ENCODE measurements at regions not wholly inside any gene's neighbourhood (a gene's known extent, or its start where the extent isn't known, plus 50 kb on each side); places are given as distances from the start of the nearest gene placed in this dataset.

GRCh38 chr3:86815880-86816279 is 175.1 kb downstream of the VGLL3 start:
- no peak overlapping the region for H3K4me3 ChIP-seq (ENCODE audit: low read depth, low read length)

GRCh38 chr3:86814918-86815655 is 175.9 kb downstream of the VGLL3 start:
- DNase-seq (ENCODE audit: low read depth), result no peak
- no peak overlapping the region for H3K4me3 ChIP-seq (ENCODE audit: low read depth, low read length)
- TF ChIP-seq CTCF (conservative IDR thresholded peaks at IDR 0.05; ENCODE audit: low read depth, low read length), result no peak

More at GRCh38 chr3:86815880-86816279, 175.1 kb downstream of the VGLL3 start:
- DNase-seq (ENCODE audit: low read depth), result no peak
- TF ChIP-seq CTCF (conservative IDR thresholded peaks at IDR 0.05; ENCODE audit: low read depth, low read length), result no peak

- no peak overlapping the region for H3K4me3 ChIP-seq (ENCODE audit: low read depth, low read length)
- TF ChIP-seq CTCF (conservative IDR thresholded peaks at IDR 0.05; ENCODE audit: low read depth, low read length), result no peak
- DNase-seq (ENCODE audit: low read depth), result no peak
Measured at GRCh38 chr3:86814321-86814720, 176.6 kb downstream of the VGLL3 start.

- no peak for TF ChIP-seq CTCF (conservative IDR thresholded peaks at IDR 0.05; ENCODE audit: low read depth, low read length)
- no peak for DNase-seq (ENCODE audit: low read depth)
- H3K4me3 ChIP-seq (ENCODE audit: low read depth, low read length), result no peak overlapping the region
Measured at GRCh38 chr3:86801921-86802320, 189.0 kb downstream of the VGLL3 start.

- no peak for TF ChIP-seq CTCF (conservative IDR thresholded peaks at IDR 0.05; ENCODE audit: low read depth, low read length)
- no peak overlapping the region for H3K4me3 ChIP-seq (ENCODE audit: low read depth, low read length)
- no peak for DNase-seq (ENCODE audit: low read depth)
Measured at GRCh38 chr3:86801066-86801465, 189.9 kb downstream of the VGLL3 start.

GRCh38 chr3:86800116-86800515 is 190.8 kb downstream of the VGLL3 start:
- DNase-seq (ENCODE audit: low read depth), result no peak
- no peak for TF ChIP-seq CTCF (conservative IDR thresholded peaks at IDR 0.05; ENCODE audit: low read depth, low read length)

GRCh38 chr3:86797946-86798345 is 193.0 kb downstream of the VGLL3 start:
- no peak for DNase-seq (ENCODE audit: low read depth)
- H3K4me3 ChIP-seq (ENCODE audit: low read depth, low read length), result no peak overlapping the region
- no peak for TF ChIP-seq CTCF (conservative IDR thresholded peaks at IDR 0.05; ENCODE audit: low read depth, low read length)

More at GRCh38 chr3:86800116-86800515, 190.8 kb downstream of the VGLL3 start:
- no peak overlapping the region for H3K4me3 ChIP-seq (ENCODE audit: low read depth, low read length)
